HG02678 (cell line): ENCODE measurements at regions not wholly inside any gene's neighbourhood (a gene's known extent, or its start where the extent isn't known, plus 50 kb on each side); places are given as distances from the start of the nearest gene placed in this dataset.
"Not testable (repeated sequence)": the region's sequence is repeated elsewhere in the genome, so short reads cannot be mapped to it uniquely, and the experiment has no call there.

Experiments used
- ATAC-seq: cut with Tn5 transposase; IDR thresholded peaks from one replicate; pipeline ENCODE4 v1.9.1; 2021; ENCODE audit warnings: mild to moderate bottlenecking, moderate library complexity; ENCODE audit not compliant: unreplicated experiment

GRCh38 chr17:31721291-31722025, 137.6 kb downstream of the COPRS start:
- ATAC-seq: no peak

DNA sequence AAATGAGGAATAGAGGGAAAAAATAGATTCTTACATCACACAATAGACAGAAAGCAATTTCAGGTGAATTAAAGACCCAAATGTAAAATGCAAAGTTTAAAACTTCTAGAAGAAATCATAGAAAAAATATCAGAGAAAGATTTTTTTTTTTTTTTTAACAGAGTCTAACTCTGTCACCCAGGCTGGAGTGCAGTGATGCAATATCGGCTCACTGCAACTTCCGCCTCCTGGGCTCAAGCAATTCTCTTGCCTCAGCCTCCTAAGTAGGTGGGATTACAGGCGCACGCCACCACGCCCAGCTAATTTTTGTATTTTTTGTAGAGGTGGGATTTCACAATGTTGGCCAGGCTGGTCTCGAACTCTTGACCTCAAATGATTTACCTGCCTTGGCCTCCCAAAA, 141.8 kb downstream of the COPRS start:
- not testable (repeated sequence) for ATAC-seq

DNA sequence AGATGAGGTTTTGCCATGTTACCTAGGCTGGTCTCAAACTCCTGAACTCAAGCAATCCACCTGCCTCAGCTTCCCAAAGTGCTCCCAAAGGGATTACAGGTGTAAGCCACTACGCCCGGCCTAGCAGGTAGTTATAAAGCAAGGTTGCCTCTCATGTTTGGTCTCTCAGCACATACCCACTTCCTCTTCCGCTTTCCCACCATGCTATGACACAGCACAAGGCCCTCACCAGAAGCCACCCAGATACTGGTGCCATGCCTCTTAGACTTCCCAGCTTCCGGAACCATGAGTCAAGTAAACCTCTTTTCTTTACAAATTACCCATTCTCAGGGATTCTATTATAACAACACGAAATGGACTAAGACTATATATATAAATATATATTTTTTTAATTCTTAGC, 143.6 kb downstream of the COPRS start:
- no peak for ATAC-seq

- ATAC-seq: no peak
Measured at GRCh38 chr17:31704483-31704882, 154.6 kb downstream of the COPRS start.

DNA sequence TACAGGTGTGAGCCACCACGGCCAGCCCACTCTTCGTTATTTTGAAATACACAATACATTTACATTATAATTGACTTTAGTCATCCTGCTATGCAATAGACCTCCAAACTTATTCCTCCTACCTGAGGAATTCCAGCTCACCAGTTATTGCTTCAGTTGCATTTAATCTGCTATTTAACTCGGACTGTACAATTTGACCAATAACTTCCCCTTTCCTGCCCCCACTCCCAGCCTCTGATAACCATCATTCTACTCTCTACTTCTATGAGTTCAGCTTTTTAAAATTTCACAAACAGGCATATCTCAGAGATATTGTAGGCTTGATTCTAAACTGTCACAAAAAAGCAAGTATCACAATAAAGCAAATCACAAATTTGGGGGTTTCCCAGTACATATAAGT, 157.0 kb downstream of the COPRS start:
- ATAC-seq: no peak

DNA sequence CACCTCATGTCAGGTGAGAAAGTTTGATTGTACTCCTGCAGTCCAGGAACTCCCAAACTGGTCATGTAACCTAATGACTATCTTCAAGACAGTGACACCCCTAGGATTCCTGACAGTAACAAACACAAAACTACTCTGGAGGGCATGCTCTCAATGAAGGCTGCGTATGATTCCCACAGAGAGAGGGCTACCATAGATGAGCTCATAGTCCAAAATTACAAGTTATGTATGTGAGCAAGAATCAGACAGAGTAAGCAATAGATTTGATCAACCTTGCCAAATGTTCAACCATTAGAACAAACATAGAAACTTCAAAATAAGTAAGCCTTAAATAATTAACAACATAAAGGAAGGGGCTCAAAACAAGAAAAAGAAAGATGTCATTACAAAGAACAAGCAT, 158.1 kb downstream of the COPRS start:
- no peak for ATAC-seq

DNA sequence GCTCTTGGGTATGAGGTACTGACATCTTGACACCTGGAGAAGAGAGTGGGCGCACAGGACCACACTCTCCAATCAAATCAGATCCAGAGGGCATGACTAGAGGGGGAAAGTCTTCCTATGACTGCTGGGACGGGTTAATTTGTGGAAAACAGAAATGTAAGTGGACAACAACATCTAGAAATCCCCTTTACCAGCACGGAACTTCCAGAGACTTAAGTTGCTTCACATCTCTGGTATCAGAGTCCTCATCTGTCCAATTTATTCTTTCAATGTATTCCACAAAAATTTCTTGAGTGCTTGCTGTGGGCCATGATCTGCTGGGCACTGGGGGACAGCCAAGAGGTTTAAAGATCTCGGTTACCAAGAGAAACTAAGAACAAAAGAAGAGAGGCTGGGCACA, 159.2 kb downstream of the COPRS start:
- ATAC-seq: no peak

GRCh38 chr17:31699281-31699680, 159.8 kb downstream of the COPRS start:
- ATAC-seq: no peak

DNA sequence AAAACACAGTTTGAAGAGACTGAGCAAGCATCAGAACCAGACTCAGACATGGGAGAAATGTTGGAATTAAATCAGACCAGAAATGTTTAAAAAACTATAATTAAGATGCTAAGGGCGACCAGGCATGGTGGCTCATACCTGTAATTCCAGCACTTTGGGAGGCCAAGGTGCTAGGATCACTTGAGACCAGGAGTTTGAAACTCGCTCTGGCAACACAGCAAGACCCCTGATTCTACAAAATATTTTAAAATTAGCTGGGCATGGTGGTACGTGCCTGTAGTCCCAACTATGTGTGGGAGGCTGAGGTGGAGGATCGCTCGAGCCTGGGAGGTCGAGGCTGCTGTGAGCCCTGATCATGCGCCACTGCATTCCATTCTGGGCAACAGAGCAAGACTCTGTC, 160.3 kb downstream of the COPRS start:
- ATAC-seq: no peak

DNA sequence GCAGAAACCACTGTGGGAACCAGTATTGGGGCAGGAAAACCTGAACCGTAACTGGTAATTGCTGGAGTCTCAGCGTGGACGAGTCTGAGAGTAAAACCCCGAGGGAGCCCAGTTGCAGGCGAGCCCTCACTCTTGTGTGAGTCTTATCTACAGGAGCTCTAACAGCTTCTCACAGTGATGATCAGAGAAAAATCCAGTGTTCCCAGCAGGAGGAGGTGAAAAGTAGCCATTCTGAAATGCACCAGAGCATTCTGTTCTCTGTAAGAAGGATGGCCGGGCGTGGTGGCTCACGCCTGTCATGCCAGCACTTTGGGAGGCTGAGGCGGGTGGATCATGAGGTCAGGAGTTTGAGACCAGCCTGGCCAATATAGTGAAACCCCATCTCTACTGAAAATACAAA, 161.2 kb downstream of the COPRS start:
- ATAC-seq: no peak

DNA sequence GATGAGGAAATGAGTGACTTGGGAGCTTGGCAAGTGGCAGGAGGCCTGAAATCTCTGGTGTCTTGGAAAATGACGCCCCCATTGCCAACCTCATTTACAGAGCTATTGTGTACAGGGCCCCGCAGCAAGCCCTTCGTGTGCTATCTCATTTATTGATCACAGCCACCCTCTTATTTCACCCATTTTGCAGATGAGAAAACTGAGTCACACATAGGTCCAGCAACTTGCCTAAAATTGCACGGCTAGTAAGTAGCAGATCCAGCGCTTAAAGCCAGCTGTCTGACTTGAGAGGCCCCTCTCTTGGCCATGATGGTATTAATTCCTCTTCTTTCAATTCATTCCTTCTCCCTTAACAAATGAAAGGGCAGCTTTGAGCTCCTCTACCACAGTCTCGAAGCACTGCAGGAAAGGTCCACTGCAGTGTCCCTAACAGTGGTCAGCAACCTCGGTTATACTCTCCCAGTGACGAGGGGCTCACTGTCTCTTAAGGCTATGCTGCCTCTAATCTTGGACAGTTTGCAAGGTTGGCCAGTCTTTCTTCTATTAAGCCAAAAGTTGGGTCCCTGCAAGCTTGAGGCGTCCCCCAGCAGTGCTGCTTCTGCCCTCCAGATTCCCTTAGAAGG, 162.2 kb downstream of the COPRS start:
- no peak for ATAC-seq

- ATAC-seq: no peak
Measured at GRCh38 chr17:31696184-31696602, 162.9 kb downstream of the COPRS start.

GRCh38 chr17:31695456-31696090, 163.5 kb downstream of the COPRS start:
- ATAC-seq: no peak

GRCh38 chr17:31693433-31694220, 165.4 kb downstream of the COPRS start:
- no peak for ATAC-seq

DNA sequence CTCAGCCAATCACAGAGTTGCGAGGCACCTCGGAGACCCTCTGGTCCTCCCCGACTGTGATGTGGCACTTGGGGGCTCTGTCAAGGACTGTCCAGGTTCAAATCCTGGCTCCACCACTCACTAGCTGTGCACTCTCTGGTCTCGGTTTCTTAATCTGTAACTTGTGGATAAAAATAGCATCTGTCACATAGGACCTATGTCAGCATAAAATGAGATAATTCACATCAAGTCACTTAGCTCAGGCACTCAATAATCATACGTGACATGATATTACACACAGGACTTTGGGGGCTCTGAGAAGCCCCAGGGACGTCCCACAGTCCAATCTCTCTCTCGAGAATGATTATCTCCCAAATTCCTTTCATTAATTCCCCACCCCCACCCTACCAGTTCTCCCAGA, 166.4 kb downstream of the COPRS start:
- ATAC-seq: no peak

DNA sequence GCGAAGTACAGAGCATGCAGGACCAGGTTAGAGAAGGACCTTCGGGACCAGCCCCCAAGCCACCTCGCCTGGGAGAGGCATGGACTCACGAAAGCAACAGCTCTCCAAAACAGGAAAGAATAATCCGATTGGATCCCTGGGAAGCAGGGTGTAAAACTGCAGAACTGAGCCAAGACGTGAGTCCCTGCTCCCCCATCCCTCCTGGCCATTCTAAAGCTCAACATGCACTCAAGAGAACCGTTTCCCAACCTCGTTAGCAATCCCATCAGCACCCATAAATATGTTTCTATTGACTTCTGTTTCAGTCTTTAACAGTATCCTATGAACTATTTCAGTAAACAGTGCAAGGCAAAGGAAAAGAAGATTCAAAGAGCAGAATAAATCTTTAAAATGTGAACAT, 167.0 kb downstream of the COPRS start:
- ATAC-seq: no peak

GRCh38 chr17:31691251-31691905, 167.7 kb downstream of the COPRS start:
- ATAC-seq: no peak

DNA sequence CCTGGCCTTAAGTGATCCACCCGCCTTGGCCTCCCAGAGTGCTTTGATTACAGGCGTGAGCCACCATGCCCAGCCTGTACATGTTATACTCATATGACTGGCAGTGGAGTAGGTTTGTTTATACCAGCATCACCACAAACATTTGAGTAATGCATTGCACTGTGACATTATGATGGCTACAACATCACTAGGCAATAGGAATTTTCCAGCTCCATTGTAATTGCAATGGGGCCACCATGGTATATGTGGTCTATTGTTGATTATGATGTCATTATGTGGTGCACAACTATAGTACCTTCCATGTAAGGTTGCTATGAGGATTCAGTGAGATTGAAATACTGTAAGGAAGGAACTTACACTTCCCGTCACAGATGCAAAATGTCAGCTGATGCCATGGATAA, 168.9 kb downstream of the COPRS start:
- no peak for ATAC-seq

- ATAC-seq: no peak
Measured at GRCh38 chr17:31688701-31689100, 170.3 kb downstream of the COPRS start.

GRCh38 chr17:31687505-31688126, 171.4 kb downstream of the COPRS start:
- no peak for ATAC-seq

DNA sequence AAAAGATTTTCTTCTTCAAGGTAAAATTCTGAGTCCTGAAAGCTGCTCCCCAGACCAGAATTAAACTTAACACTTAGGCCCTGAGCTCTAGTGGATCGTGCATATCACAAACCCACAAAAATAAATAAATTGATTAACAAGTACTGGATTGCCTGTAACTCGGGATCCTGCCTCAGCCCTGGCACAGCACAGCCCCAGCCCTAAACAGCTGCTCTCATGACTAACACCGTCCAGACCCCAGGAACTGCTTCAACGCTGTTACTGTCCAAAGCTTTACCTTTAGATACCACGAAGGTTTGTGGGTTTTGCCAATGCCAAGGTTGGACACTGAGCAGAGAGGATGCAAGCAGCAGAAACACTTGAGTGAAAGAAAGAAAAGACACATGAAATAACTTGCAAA, 172.5 kb downstream of the COPRS start:
- no peak for ATAC-seq
